ENCODE measurements at regions not wholly inside any gene's neighbourhood (a gene's known extent, or its start where the extent isn't known, plus 50 kb on each side); places are given as distances from the start of the nearest gene placed in this dataset.

DNA sequence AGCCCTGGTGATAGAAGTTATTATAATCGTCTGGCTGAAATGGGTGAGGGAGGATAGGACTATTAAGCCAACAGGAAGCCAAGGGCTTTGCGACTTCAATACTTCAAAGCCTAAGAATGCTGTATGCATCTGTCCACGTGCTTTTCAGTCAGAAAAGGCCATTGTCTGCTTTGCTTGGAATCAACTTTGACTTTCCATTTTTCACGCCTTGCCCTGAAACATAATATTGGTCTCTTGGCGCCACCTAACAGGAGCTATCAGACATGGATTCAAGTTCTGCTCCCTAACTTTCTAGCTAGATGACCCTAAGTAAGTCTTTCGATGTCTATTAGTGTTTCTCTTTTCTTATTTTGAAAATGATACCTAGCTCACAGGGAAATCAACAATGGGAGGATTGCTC, 572.6 kb downstream of the TLR4 start:
- Mint-ChIP-seq H3K4me1 (peaks cover 10% of the 10 kb centered on the region), H3K9me3 (no peaks in the 10 kb centered on the region), H3K4me3 (no peak overlapping the region), H3K27ac (no peak overlapping the region), H3K27me3 (ENCODE audit: low read depth) (no peaks in the 10 kb centered on the region; the same call in 1 of the 2 replicates), H3K36me3 (no peaks in the 10 kb centered on the region)
- CTCF ChIA-PET: interaction anchor here (1.0 to 1.2 kb wide), 2 partner anchors 54 to 107 kb away, joined by 5 to 10 read pairs; no protein-coding TSS in a partner anchor
- TF ChIP-seq, protein P1, sequence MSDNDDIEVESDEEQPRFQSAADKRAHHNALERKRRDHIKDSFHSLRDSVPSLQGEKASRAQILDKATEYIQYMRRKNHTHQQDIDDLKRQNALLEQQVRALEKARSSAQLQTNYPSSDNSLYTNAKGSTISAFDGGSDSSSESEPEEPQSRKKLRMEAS (CRISPR knock-in tag; IDR thresholded peaks at IDR 0.05): 0 out of 2 replicates have a peak, but pooled peaks have one; percentile 18
- TF ChIP-seq ZNF138 (CRISPR knock-in tag; conservative IDR thresholded peaks at IDR 0.05): no peak
- no peak for ATAC-seq
- POLR2A ChIA-PET: no interaction called here
- DNase-seq (ENCODE audit: low spot score): no peak

DNA sequence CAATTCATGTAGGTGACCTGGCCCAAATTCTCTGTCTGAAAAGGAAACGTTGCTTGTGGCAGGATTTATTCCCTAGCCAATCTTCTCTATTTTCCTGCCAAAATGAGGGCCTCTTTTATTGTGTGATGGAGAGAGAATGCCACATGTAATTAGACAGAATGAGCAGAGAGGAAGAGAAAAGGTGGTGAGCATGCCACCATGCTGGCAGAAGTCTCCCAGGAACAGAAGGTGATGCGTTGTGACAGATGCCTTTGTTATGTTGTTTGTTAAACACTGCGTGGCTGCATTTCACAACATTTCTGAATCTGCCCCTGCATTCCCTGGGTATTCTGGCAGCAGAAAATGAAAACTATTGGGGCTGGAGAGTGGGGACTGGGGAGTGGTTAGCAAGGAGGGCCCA, 577.6 kb downstream of the TLR4 start:
- no peaks in the 10 kb centered on the region; the same call in 1 of the 2 replicates for H3K27me3 Mint-ChIP-seq (ENCODE audit: low read depth)
- CTCF ChIA-PET: no interaction called here
- H3K4me1 Mint-ChIP-seq: peaks cover 2% of the 10 kb centered on the region
- H3K36me3 Mint-ChIP-seq: no peaks in the 10 kb centered on the region
- ATAC-seq (no peak), DNase-seq (ENCODE audit: low spot score) (no peak)
- POLR2A ChIA-PET: no interaction called here
- TF ChIP-seq, protein P2, sequence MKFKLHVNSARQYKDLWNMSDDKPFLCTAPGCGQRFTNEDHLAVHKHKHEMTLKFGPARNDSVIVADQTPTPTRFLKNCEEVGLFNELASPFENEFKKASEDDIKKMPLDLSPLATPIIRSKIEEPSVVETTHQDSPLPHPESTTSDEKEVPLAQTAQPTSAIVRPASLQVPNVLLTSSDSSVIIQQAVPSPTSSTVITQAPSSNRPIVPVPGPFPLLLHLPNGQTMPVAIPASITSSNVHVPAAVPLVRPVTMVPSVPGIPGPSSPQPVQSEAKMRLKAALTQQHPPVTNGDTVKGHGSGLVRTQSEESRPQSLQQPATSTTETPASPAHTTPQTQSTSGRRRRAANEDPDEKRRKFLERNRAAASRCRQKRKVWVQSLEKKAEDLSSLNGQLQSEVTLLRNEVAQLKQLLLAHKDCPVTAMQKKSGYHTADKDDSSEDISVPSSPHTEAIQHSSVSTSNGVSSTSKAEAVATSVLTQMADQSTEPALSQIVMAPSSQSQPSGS (CRISPR knock-in tag; IDR thresholded peaks at IDR 0.05; ENCODE audit: borderline replicate concordance, low read depth): no peak
- TF ChIP-seq ZNF232 (CRISPR knock-in tag; IDR thresholded peaks at IDR 0.05): no peak
- TF ChIP-seq RORB (CRISPR knock-in tag; IDR thresholded peaks at IDR 0.05): no peak
- no peak for TF ChIP-seq SOX15 (CRISPR knock-in tag; IDR thresholded peaks at IDR 0.05)
- TF ChIP-seq, protein P3, sequence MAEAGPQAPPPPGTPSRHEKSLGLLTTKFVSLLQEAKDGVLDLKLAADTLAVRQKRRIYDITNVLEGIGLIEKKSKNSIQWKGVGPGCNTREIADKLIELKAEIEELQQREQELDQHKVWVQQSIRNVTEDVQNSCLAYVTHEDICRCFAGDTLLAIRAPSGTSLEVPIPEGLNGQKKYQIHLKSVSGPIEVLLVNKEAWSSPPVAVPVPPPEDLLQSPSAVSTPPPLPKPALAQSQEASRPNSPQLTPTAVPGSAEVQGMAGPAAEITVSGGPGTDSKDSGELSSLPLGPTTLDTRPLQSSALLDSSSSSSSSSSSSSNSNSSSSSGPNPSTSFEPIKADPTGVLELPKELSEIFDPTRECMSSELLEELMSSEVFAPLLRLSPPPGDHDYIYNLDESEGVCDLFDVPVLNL (CRISPR knock-in tag; IDR thresholded peaks at IDR 0.05; ENCODE audit: borderline replicate concordance, low read depth): no peak
- TF ChIP-seq, protein P4, sequence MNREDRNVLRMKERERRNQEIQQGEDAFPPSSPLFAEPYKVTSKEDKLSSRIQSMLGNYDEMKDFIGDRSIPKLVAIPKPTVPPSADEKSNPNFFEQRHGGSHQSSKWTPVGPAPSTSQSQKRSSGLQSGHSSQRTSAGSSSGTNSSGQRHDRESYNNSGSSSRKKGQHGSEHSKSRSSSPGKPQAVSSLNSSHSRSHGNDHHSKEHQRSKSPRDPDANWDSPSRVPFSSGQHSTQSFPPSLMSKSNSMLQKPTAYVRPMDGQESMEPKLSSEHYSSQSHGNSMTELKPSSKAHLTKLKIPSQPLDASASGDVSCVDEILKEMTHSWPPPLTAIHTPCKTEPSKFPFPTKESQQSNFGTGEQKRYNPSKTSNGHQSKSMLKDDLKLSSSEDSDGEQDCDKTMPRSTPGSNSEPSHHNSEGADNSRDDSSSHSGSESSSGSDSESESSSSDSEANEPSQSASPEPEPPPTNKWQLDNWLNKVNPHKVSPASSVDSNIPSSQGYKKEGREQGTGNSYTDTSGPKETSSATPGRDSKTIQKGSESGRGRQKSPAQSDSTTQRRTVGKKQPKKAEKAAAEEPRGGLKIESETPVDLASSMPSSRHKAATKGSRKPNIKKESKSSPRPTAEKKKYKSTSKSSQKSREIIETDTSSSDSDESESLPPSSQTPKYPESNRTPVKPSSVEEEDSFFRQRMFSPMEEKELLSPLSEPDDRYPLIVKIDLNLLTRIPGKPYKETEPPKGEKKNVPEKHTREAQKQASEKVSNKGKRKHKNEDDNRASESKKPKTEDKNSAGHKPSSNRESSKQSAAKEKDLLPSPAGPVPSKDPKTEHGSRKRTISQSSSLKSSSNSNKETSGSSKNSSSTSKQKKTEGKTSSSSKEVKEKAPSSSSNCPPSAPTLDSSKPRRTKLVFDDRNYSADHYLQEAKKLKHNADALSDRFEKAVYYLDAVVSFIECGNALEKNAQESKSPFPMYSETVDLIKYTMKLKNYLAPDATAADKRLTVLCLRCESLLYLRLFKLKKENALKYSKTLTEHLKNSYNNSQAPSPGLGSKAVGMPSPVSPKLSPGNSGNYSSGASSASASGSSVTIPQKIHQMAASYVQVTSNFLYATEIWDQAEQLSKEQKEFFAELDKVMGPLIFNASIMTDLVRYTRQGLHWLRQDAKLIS (CRISPR knock-in tag; IDR thresholded peaks at IDR 0.05; ENCODE audit: borderline replicate concordance): no peak
- TF ChIP-seq, protein P5, sequence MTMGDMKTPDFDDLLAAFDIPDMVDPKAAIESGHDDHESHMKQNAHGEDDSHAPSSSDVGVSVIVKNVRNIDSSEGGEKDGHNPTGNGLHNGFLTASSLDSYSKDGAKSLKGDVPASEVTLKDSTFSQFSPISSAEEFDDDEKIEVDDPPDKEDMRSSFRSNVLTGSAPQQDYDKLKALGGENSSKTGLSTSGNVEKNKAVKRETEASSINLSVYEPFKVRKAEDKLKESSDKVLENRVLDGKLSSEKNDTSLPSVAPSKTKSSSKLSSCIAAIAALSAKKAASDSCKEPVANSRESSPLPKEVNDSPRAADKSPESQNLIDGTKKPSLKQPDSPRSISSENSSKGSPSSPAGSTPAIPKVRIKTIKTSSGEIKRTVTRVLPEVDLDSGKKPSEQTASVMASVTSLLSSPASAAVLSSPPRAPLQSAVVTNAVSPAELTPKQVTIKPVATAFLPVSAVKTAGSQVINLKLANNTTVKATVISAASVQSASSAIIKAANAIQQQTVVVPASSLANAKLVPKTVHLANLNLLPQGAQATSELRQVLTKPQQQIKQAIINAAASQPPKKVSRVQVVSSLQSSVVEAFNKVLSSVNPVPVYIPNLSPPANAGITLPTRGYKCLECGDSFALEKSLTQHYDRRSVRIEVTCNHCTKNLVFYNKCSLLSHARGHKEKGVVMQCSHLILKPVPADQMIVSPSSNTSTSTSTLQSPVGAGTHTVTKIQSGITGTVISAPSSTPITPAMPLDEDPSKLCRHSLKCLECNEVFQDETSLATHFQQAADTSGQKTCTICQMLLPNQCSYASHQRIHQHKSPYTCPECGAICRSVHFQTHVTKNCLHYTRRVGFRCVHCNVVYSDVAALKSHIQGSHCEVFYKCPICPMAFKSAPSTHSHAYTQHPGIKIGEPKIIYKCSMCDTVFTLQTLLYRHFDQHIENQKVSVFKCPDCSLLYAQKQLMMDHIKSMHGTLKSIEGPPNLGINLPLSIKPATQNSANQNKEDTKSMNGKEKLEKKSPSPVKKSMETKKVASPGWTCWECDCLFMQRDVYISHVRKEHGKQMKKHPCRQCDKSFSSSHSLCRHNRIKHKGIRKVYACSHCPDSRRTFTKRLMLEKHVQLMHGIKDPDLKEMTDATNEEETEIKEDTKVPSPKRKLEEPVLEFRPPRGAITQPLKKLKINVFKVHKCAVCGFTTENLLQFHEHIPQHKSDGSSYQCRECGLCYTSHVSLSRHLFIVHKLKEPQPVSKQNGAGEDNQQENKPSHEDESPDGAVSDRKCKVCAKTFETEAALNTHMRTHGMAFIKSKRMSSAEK (CRISPR knock-in tag; IDR thresholded peaks at IDR 0.05; ENCODE audit: borderline replicate concordance): no peak
- no peak for TF ChIP-seq RELA (CRISPR knock-in tag; IDR thresholded peaks at IDR 0.05; ENCODE audit: borderline replicate concordance)
- no peak for TF ChIP-seq TP53 (CRISPR knock-in tag; IDR thresholded peaks at IDR 0.05)
- TF ChIP-seq TCF7 (CRISPR knock-in tag; IDR thresholded peaks at IDR 0.05; ENCODE audit: low read depth): no peak
- TF ChIP-seq, protein P6, sequence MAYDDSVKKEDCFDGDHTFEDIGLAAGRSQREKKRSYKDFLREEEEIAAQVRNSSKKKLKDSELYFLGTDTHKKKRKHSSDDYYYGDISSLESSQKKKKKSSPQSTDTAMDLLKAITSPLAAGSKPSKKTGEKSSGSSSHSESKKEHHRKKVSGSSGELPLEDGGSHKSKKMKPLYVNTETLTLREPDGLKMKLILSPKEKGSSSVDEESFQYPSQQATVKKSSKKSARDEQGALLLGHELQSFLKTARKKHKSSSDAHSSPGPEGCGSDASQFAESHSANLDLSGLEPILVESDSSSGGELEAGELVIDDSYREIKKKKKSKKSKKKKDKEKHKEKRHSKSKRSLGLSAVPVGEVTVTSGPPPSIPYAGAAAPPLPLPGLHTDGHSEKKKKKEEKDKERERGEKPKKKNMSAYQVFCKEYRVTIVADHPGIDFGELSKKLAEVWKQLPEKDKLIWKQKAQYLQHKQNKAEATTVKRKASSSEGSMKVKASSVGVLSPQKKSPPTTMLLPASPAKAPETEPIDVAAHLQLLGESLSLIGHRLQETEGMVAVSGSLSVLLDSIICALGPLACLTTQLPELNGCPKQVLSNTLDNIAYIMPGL (CRISPR knock-in tag; IDR thresholded peaks at IDR 0.05): no peak
- TF ChIP-seq, protein P7, sequence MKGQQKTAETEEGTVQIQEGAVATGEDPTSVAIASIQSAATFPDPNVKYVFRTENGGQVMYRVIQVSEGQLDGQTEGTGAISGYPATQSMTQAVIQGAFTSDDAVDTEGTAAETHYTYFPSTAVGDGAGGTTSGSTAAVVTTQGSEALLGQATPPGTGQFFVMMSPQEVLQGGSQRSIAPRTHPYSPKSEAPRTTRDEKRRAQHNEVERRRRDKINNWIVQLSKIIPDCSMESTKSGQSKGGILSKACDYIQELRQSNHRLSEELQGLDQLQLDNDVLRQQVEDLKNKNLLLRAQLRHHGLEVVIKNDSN (CRISPR knock-in tag; IDR thresholded peaks at IDR 0.05): no peak
- TF ChIP-seq NR3C1 (CRISPR knock-in tag; conservative IDR thresholded peaks at IDR 0.05; ENCODE audit: low read depth): no peak
- peaks cover 2% of the 10 kb centered on the region; the same call in 1 of the 2 replicates for H3K9me3 Mint-ChIP-seq
- H3K27ac Mint-ChIP-seq: no peak overlapping the region
- H3K4me3 Mint-ChIP-seq: no peak overlapping the region

Data from WTC11 (cell line).